ENCODE measurements at regions not wholly inside any gene's neighbourhood (a gene's known extent, or its start where the extent isn't known, plus 50 kb on each side); places are given as distances from the start of the nearest gene placed in this dataset.
A peak's percentile ranks its signal among the peaks of the same experiment; 100 is the strongest.

DNA sequence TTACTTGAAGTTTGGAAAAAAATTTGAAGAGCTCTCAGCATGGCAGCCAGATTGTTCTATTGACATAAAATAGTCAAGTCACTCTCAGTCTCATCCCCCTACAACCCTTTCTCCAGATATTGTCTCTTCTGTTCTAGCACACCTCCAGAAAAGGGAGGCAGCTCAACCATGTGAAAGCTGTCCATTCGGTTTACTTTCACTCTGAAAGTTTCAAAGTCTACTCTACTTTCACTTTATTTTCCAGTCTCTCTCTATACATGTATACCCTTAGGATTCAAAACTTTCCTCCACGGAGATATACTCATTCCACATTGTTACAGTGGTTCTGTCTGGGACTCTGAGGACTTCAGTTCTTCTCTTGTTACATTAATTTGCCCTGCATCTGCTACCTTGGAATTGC, 111.0 kb upstream of the STAC start:
- Histone ChIP-seq H2AFZ (ENCODE audit: low read length) (peak overlapping the region; percentile 55; the same call in 1 of the 2 replicates), H3K36me3 (ENCODE audit: insufficient read depth, low read length) (no peaks in the 10 kb centered on the region), H3K9me3 (ENCODE audit: insufficient read depth, low read depth, low read length) (no peaks in the 10 kb centered on the region), H3K4me1 (ENCODE audit: insufficient read depth, low read length, poor library complexity, severe bottlenecking) (no peaks in the 10 kb centered on the region), H4K20me1 (ENCODE audit: insufficient read depth, low read length, poor library complexity, severe bottlenecking) (no peaks in the 10 kb centered on the region), H3K79me2 (ENCODE audit: insufficient read depth, low read length) (no peaks in the 10 kb centered on the region), H3K4me2 (ENCODE audit: low read depth, low read length, poor library complexity, severe bottlenecking) (no peak overlapping the region), H3K4me3 (ENCODE audit: low read length, poor library complexity, severe bottlenecking) (no peak overlapping the region), H3K9ac (ENCODE audit: low read depth, low read length, poor library complexity, severe bottlenecking) (no peak overlapping the region), H3K27me3 (ENCODE audit: insufficient read depth, low read length, poor library complexity, severe bottlenecking) (no peaks in the 10 kb centered on the region), H3F3A (ENCODE audit: low read depth) (no peaks in the 10 kb centered on the region), H3K9me2 (replicated peaks; ENCODE audit: low read depth, low read length) (no peaks in the 10 kb centered on the region)
- TF ChIP-seq EZH2phosphoT487 (IDR thresholded peaks at IDR 0.05; ENCODE audit: borderline replicate concordance) = no peak
- TF ChIP-seq CTCF (conservative IDR thresholded peaks at IDR 0.05; ENCODE audit: low read length) = no peak

DNA sequence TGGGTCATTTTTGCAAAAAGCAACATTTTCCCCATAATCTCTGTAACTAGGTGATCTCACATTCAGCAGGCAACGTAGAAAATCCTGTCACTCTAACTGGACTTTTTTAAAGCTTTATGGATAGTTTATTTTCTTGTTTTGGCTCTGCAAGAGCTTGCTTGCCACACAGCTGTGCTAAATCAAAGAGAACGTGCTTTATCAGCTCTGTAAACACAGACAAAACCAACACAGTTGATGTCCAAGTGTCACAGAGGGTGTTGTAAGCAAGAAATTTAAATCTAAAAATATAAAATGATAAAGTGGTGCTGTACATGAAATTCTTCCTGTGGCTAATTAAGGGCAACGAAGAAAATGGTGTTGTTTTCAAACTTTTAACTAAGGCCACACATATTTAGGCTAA, 97.5 kb upstream of the STAC start:
- H3K27me3 ChIP-seq (ENCODE audit: insufficient read depth, low read length, poor library complexity, severe bottlenecking) = no peaks in the 10 kb centered on the region
- no peaks in the 10 kb centered on the region for H3F3A ChIP-seq (ENCODE audit: low read depth)
- no peaks in the 10 kb centered on the region for H3K9me2 ChIP-seq (replicated peaks; ENCODE audit: low read depth, low read length)
- H3K9ac ChIP-seq (ENCODE audit: low read depth, low read length, poor library complexity, severe bottlenecking) = no peak overlapping the region
- H3K4me3 ChIP-seq (ENCODE audit: low read length, poor library complexity, severe bottlenecking) = no peak overlapping the region
- H2AFZ ChIP-seq (ENCODE audit: low read length) = peak overlapping the region; percentile 9; the same call in 1 of the 2 replicates
- TF ChIP-seq CTCF (conservative IDR thresholded peaks at IDR 0.05; ENCODE audit: low read length) = no peak
- no peak for TF ChIP-seq EZH2phosphoT487 (IDR thresholded peaks at IDR 0.05; ENCODE audit: borderline replicate concordance)
- no peaks in the 10 kb centered on the region for H3K9me3 ChIP-seq (ENCODE audit: insufficient read depth, low read depth, low read length)
- no peak overlapping the region for H3K4me2 ChIP-seq (ENCODE audit: low read depth, low read length, poor library complexity, severe bottlenecking)
- no peaks in the 10 kb centered on the region for H3K4me1 ChIP-seq (ENCODE audit: insufficient read depth, low read length, poor library complexity, severe bottlenecking)
- H3K36me3 ChIP-seq (ENCODE audit: insufficient read depth, low read length) = no peaks in the 10 kb centered on the region
- H4K20me1 ChIP-seq (ENCODE audit: insufficient read depth, low read length, poor library complexity, severe bottlenecking) = no peaks in the 10 kb centered on the region
- no peaks in the 10 kb centered on the region for H3K79me2 ChIP-seq (ENCODE audit: insufficient read depth, low read length)

DNA sequence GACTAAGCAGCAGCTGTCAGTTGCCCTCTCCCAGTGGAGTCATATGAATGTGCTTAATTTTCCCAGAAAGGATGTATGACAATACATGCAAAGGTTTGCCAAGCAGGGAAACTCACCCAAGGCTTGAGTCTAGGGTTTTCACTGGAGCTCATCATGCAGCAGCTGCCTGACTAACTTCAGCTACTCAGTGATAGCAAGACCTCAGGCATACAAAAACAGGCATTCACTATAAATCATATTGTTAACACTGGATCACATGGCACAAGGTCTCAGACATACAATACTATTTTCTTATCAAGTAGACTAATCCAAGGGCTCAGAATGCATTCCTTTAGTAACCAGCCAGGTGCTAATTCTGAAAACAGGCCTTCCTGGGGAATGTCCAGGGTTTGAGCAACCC, 85.0 kb upstream of the STAC start:
- no peaks in the 10 kb centered on the region for H3K4me1 ChIP-seq (ENCODE audit: insufficient read depth, low read length, poor library complexity, severe bottlenecking)
- H3K9me2 ChIP-seq (replicated peaks; ENCODE audit: low read depth, low read length) = no peaks in the 10 kb centered on the region
- H3K79me2 ChIP-seq (ENCODE audit: insufficient read depth, low read length) = no peaks in the 10 kb centered on the region
- H3K36me3 ChIP-seq (ENCODE audit: insufficient read depth, low read length) = no peaks in the 10 kb centered on the region
- no peaks in the 10 kb centered on the region for H3K27me3 ChIP-seq (ENCODE audit: insufficient read depth, low read length, poor library complexity, severe bottlenecking)
- no peaks in the 10 kb centered on the region for H4K20me1 ChIP-seq (ENCODE audit: insufficient read depth, low read length, poor library complexity, severe bottlenecking)
- H3K9ac ChIP-seq (ENCODE audit: low read depth, low read length, poor library complexity, severe bottlenecking) = no peak overlapping the region
- no peak for TF ChIP-seq EZH2phosphoT487 (IDR thresholded peaks at IDR 0.05; ENCODE audit: borderline replicate concordance)
- no peak for TF ChIP-seq CTCF (conservative IDR thresholded peaks at IDR 0.05; ENCODE audit: low read length)
- H3K9me3 ChIP-seq (ENCODE audit: insufficient read depth, low read depth, low read length) = no peaks in the 10 kb centered on the region
- H3F3A ChIP-seq (ENCODE audit: low read depth) = no peaks in the 10 kb centered on the region
- no peak overlapping the region for H3K4me2 ChIP-seq (ENCODE audit: low read depth, low read length, poor library complexity, severe bottlenecking)
- H3K4me3 ChIP-seq (ENCODE audit: low read length, poor library complexity, severe bottlenecking) = no peak overlapping the region
- H2AFZ ChIP-seq (ENCODE audit: low read length) = no peak overlapping the region
